ENCODE measurements at regions not wholly inside any gene's neighbourhood (a gene's known extent, or its start where the extent isn't known, plus 50 kb on each side); places are given as distances from the start of the nearest gene placed in this dataset.

DNA sequence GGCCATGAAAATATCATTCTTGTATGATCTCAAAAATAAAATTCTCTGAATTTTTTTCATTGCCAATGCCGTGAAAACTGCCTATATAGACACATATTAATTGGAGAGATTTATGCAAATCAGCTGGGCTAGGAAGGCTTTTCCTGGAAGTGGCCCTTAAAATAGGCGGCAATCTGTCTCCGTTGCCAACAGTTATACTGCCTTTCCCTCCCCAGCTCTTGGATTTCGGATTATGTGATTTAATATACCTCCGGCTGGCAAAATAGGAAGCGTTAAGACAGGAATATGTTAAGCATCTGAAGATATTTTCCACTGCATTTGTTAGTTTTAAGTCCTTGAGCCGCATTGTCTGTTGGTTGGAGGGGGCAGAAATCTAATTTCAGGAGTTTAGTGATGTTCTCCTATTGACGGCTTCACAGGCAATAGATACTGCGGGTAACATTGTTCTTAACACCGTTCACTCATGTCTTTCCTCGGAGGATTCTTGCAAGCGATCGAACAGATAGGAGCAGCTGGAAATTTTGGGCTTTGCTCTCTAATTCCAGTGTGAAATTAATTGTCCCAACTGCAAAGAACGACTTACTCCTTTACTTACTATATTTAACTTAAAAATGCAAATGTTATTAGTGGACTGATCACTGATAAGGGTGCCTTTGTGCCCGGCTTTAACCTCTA lies 113.3 kb downstream of the LINC00237 start:
- DNase-seq = no peak

- no peak for DNase-seq
These were observed 113.9 kb downstream of the LINC00237 start for GRCh38 chr20:20992277-20992676.

- no peak for DNase-seq
These were observed 117.1 kb downstream of the LINC00237 start for GRCh38 chr20:20989081-20989480.

DNA sequence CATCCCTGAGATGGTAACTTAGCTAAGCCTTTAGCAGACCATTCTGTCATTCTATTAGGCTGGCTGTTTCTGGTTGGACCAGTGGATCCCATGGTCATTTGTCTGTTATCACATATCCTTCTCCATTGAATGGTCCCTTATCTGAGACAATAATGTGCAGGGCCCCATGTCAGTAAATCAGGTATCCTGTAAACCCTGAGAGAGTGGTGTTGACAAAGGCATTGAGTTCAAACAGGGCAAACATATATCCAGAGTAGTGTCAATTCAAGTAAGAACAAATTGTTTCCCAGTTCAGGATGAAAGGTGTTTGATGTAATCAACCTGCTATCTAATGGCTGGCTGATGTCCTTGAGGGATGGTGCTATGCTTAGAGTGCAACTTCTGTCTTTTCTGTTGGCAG lies 126.2 kb downstream of the LINC00237 start:
- no peak for DNase-seq

DNA sequence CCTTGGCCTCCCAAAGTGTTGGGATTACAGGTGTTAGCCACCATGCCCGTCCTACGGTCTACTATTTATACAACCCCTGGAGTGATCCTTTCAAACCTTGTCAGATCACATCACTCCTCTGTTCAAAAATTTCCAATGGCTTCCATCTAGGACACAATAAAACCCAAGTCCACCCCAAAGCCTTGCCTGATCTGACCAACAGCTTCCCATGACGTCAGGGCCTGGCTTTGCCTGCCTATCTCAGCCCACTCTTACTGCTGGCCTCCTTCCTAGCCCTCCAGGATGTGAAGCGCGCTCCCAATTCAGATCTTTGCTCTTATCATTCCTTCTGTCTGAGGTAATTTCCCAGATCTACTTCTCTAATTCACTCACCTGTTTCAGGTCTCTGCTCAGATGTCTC lies 128.4 kb downstream of the LINC00237 start:
- no peak for DNase-seq

GRCh38 chr20:20972490-20972889 lies 133.7 kb downstream of the LINC00237 start:
- DNase-seq = no peak

DNA sequence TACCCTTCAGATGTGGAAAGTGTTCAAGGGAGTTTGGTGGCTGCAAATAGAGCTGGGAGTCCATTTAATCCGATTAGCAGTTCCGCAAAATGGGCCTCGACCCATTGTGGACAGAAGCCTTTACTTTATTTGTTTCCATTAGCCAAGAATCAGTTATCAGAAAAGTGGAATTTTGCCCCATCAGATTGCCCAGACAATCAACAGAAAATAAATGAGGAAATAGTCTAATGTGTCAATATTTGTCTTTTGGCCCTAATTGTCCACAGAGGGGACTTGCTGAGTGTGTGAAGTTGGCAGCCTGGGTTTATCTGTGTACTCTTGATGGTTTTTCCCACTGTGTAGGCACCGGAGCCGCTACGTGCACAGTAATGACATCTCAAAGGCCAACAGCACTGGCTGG lies 134.3 kb downstream of the LINC00237 start:
- peak; percentile 97 for DNase-seq

GRCh38 chr20:20970841-20971240 lies 135.3 kb downstream of the LINC00237 start:
- DNase-seq = no peak

DNA sequence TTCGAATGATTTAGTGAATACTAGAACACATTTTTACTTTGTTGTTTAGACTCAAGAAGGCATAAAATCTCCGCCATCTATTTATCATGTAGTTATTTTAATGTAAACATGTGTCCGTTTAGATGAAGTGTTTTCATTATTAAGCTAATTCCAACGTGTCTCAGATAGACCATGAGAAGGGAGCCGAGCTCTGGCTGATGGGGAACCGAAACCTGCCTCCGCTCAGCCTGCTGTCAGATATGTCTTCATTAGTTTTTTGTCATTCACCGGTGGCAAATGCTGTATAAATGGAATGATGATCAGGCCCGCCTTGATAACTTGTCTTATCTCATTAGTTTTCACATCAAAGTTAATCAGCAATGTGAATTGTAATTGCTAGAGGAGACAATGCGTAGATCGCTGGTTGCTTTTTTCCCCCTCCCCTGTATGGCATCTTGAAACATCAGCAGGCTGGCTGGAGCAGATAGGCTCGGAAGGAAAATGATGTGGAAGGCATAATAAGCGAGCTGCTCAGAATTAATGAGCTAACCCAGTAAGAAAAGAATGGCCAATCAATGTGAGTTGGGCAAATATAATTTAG lies 136.4 kb downstream of the LINC00237 start:
- DNase-seq = no peak

- no peak for DNase-seq
These were observed 138.5 kb downstream of the LINC00237 start for GRCh38 chr20:20967564-20968184.

- DNase-seq = no peak
These were observed 140.0 kb downstream of the LINC00237 start for GRCh38 chr20:20966171-20966570.

DNA sequence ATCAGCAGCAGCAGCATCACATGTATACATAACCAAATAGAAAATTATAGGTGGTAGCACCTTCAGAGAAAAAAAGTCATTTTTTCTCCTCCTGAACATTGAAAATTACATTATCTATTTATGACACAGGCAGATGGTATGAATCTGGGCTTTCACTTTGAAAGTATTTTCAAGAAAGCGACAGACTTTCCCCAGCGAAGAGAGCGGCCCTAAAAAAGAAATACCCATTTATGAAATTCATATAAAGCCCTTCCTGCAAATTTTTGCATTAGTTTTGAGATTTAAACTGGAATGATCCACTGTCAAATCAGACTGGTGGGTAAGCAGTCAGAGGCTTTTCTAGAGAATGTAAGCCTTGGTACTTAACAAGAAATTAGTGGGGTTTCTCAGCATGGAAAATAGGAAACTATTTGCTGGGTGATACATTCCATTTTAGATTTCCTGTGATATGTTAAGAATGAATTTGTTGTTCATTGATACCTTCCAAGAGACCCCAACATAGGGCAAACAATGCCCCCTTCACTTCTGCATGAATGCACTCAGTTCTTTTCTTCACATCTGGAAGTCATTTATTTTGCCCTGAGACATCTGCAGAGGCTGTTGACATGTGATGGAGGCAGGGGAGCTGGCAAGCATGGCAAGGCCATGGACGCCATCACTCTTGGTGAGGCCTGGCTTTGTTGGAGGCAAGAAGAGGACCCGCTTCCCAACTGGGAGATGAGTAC lies 147.0 kb downstream of the LINC00237 start:
- no peak for DNase-seq

- DNase-seq = peak; percentile 99
These were observed 149.6 kb downstream of the LINC00237 start for GRCh38 chr20:20956513-20956931.

GRCh38 chr20:20955892-20956291 lies 150.3 kb downstream of the LINC00237 start:
- DNase-seq = no peak

GRCh38 chr20:20953738-20954618 lies 152.2 kb downstream of the LINC00237 start:
- DNase-seq = no peak

- no peak for DNase-seq
These were observed 155.5 kb downstream of the LINC00237 start for GRCh38 chr20:20950620-20951019.

DNA sequence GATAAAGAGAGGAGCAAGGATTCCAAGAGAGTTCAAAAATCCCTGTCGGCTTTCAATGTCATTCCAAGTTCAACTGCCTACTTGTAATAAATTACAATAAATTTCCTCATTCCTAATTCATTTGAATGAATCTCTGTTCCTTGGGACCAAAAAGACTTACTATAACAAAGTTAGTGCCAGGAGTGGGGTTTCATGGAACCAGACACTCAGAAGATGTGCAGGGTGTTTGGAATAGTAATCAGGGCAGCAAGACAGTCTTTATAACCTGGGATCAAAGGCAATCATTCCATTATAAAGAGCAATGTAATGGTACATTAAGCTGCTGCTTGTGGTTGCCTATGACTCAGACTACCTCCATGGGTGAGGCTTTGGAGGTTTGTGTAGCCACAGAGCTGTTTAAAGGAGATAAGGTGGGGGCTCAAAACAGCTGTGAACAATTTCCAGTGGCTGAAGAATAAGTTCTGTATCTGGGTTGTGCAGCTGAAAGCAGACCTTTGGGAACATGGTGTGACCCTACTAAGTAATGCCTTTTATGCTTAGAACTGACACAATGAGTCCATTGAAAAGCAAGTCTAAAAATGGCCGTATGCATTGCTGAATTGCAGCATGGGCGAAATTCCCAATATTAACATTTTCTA lies 159.9 kb downstream of the LINC00237 start:
- no peak for DNase-seq

GRCh38 chr20:20941468-20941889 lies 164.7 kb downstream of the LINC00237 start:
- DNase-seq = no peak

- DNase-seq = no peak
These were observed 167.2 kb downstream of the LINC00237 start for GRCh38 chr20:20939006-20939405.

GRCh38 chr20:20938599-20938998 lies 167.6 kb downstream of the LINC00237 start:
- no peak for DNase-seq

GRCh38 chr20:20938131-20938530 lies 168.0 kb downstream of the LINC00237 start:
- no peak for DNase-seq
